GM12873 (cell line): ENCODE measurements at regions not wholly inside any gene's neighbourhood (a gene's known extent, or its start where the extent isn't known, plus 50 kb on each side); places are given as distances from the start of the nearest gene placed in this dataset.

ENCODE experiments used
- CTCF ChIP-seq: IDR thresholded peaks from 2 replicates; pipeline ENCODE4 v1.5.1; 2012; ENCODE audit warnings: low read depth, mild to moderate bottlenecking, moderate library complexity, low read length, control low read depth; ENCODE audit not compliant: insufficient read depth; ENCODE audit errors: missing control alignments

- TF ChIP-seq CTCF = no peak
Observed at GRCh38 chr2:239488125-239488524, 87.3 kb upstream of the HDAC4 start.

DNA sequence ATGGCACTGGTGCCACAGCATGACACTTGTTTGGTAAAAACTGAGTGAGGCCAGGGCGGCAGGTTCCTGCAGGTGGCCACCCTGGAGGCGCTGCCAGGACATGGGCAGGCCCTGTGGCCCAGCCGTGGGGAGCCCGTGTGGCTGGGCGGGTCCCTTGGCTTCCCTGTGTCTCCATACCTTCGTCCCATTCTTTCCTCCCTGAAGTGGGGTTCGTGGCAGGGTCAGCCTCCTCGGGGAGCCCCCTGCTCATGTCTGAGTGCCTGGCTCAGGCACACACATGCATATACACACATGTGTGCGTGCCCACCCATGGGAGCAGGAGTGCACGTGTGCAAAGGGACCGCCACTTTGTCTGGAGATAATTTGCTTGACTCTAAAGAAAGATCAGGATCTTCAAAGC, 86.5 kb upstream of the HDAC4 start:
- no peak for TF ChIP-seq CTCF

GRCh38 chr2:239485622-239486021, 84.8 kb upstream of the HDAC4 start:
- no peak for TF ChIP-seq CTCF

GRCh38 chr2:239484571-239485355, 83.9 kb upstream of the HDAC4 start:
- no peak for TF ChIP-seq CTCF

- TF ChIP-seq CTCF = no peak
Observed at GRCh38 chr2:239482778-239483712, 82.2 kb upstream of the HDAC4 start.

GRCh38 chr2:239479471-239479870, 78.7 kb upstream of the HDAC4 start:
- no peak for TF ChIP-seq CTCF

- no peak for TF ChIP-seq CTCF
Observed at GRCh38 chr2:239477591-239477990, 76.8 kb upstream of the HDAC4 start.
